Sciatic nerve (tissue), 2 donors: ENCODE measurements at regions not wholly inside any gene's neighbourhood (a gene's known extent, or its start where the extent isn't known, plus 50 kb on each side); places are given as distances from the start of the nearest gene placed in this dataset.

Experiments used
- ATAC-seq: fragments of 200-7000 bp; cut with Tn5 transposase; one replicate; pipeline ENCODE4 v1.9.1; 2020; ENCODE audit warnings: mild to moderate bottlenecking, moderate library complexity
- DNase-seq: peaks from one replicate; pipeline ENCODE4 v3.0.0-alpha.2; 2020; ENCODE audit warnings: low spot score
- intact Hi-C: fragments of 100-400 bp; cut with DNase I; formaldehyde crosslinking; loops from one replicate; pipeline ENCODE4 v1.14.2; 2022
- donor health status: DM: no; HTN: no; CAD: no.
- donor health status: DM: no; HTN: no; CAD: no.

GRCh38 chr4:28351102-28351501, 1490.5 kb downstream of the STIM2 start:
- intact Hi-C loops, result no loop called here
- no peak for DNase-seq
- no peak for ATAC-seq

- DNase-seq (no peak), ATAC-seq (no peak)
- intact Hi-C loops, result no loop called here
Measured at GRCh38 chr4:28351826-28352225, 1491.2 kb downstream of the STIM2 start.

- ATAC-seq, result no peak
- DNase-seq, result no peak
- intact Hi-C loops, result no loop called here
Measured at GRCh38 chr4:28354880-28355656, 1494.4 kb downstream of the STIM2 start.

GRCh38 chr4:28357990-28358389, 1497.3 kb downstream of the STIM2 start:
- intact Hi-C loops, result no loop called here
- DNase-seq, result no peak
- ATAC-seq, result no peak

GRCh38 chr4:28358606-28359005, 1498.0 kb downstream of the STIM2 start:
- ATAC-seq (no peak), DNase-seq (no peak)
- intact Hi-C loops, result no loop called here

GRCh38 chr4:28360681-28361080, 1500.0 kb downstream of the STIM2 start:
- intact Hi-C loops, result no loop called here
- ATAC-seq, result no peak
- no peak for DNase-seq

- DNase-seq, result no peak
- ATAC-seq, result no peak
- intact Hi-C loops, result no loop called here
Measured at GRCh38 chr4:28362169-28362568, 1501.5 kb downstream of the STIM2 start.

GRCh38 chr4:28369499-28369898, 1508.9 kb downstream of the STIM2 start:
- no peak for ATAC-seq
- intact Hi-C loops, result no loop called here
- DNase-seq, result no peak

GRCh38 chr4:28373191-28373590, 1512.5 kb downstream of the STIM2 start:
- intact Hi-C loops, result no loop called here
- no peak for ATAC-seq
- DNase-seq, result no peak

- DNase-seq (no peak), ATAC-seq (no peak)
- intact Hi-C loops, result no loop called here
Measured at GRCh38 chr4:28373601-28374000, 1513.0 kb downstream of the STIM2 start.

GRCh38 chr4:28378109-28378830, 1517.6 kb downstream of the STIM2 start:
- intact Hi-C loops, result no loop called here
- no peak for ATAC-seq
- no peak for DNase-seq

GRCh38 chr4:28385801-28386200, 1525.2 kb downstream of the STIM2 start:
- DNase-seq (no peak), ATAC-seq (no peak)
- intact Hi-C loops, result no loop called here

GRCh38 chr4:28386776-28387175, 1526.1 kb downstream of the STIM2 start:
- DNase-seq (no peak), ATAC-seq (no peak)
- intact Hi-C loops, result no loop called here

GRCh38 chr4:28388471-28388870, 1527.8 kb downstream of the STIM2 start:
- no peak for ATAC-seq
- intact Hi-C loops, result no loop called here
- no peak for DNase-seq

GRCh38 chr4:28391877-28392276, 1531.2 kb downstream of the STIM2 start:
- no peak for DNase-seq
- intact Hi-C loops, result no loop called here
- no peak for ATAC-seq

- intact Hi-C loops, result no loop called here
- ATAC-seq (no peak), DNase-seq (no peak)
Measured at GRCh38 chr4:28402751-28403150, 1542.1 kb downstream of the STIM2 start.

- intact Hi-C loops, result no loop called here
- ATAC-seq (no peak), DNase-seq (no peak)
Measured at GRCh38 chr4:28421221-28421620, 1560.6 kb downstream of the STIM2 start.

- ATAC-seq (no peak), DNase-seq (no peak)
- intact Hi-C loops, result no loop called here
Measured at GRCh38 chr4:28426251-28426650, 1565.6 kb downstream of the STIM2 start.

- DNase-seq (no peak), ATAC-seq (no peak)
- intact Hi-C loops, result no loop called here
Measured at GRCh38 chr4:28427306-28428085, 1566.9 kb downstream of the STIM2 start.
